WTC11 (cell line): ENCODE measurements at regions not wholly inside any gene's neighbourhood (a gene's known extent, or its start where the extent isn't known, plus 50 kb on each side); places are given as distances from the start of the nearest gene placed in this dataset.

Experiments used
- ATAC-seq: fragments of 200-7000 bp; cut with Tn5 transposase; 2 replicates; pipeline ENCODE4 v1.10.0; 2021; ENCODE audit warnings: mild to moderate bottlenecking, moderate library complexity
- CTCF ChIA-PET: fragments of 300-600 bp; sonication (Branson Sonifier 250); formaldehyde crosslinking; loops from one replicate; lab custom pipeline; 2021; ENCODE audit warnings: antibody characterized with exemption; lab: Charles Lee
- POLR2A ChIA-PET: fragments of 350-600 bp; sonication (Branson Sonifier 250); formaldehyde crosslinking; loops from one replicate; lab custom pipeline; 2021; ENCODE audit warnings: antibody characterized with exemption; lab: Charles Lee
- DNase-seq: peaks from one replicate; pipeline ENCODE4 v3.0.0; 2021; ENCODE audit warnings: low spot score
- H3K27ac Mint-ChIP-seq: 2 replicates; pipeline ENCODE4 v1.8.0; 2021; ENCODE audit warnings: mixed read lengths
- H3K27me3 Mint-ChIP-seq: 2 replicates; pipeline ENCODE4 v1.8.0; 2021; ENCODE audit warnings: low read depth, mild to moderate bottlenecking, moderate library complexity, mixed read lengths
- H3K36me3 Mint-ChIP-seq: 2 replicates; pipeline ENCODE4 v1.8.0; 2021; ENCODE audit warnings: mixed read lengths
- H3K4me1 Mint-ChIP-seq: 2 replicates; pipeline ENCODE4 v1.8.0; 2022; ENCODE audit warnings: mixed read lengths
- H3K4me3 Mint-ChIP-seq: 2 replicates; pipeline ENCODE4 v1.8.0; 2021; ENCODE audit warnings: mild to moderate bottlenecking, moderate library complexity, mixed read lengths
- H3K9me3 Mint-ChIP-seq: 2 replicates; pipeline ENCODE4 v1.8.0; 2021; ENCODE audit warnings: mixed read lengths
- ARID4B ChIP-seq: sonication (generic); formaldehyde crosslinking; IDR thresholded peaks from 2 replicates; pipeline ENCODE4 v1.8.0; 2023; ENCODE audit warnings: missing genetic modification reagents, mild to moderate bottlenecking, borderline replicate concordance
- ATF1 ChIP-seq: sonication (generic); formaldehyde crosslinking; IDR thresholded peaks from 2 replicates; pipeline ENCODE4 v1.8.1; 2023; ENCODE audit warnings: mild to moderate bottlenecking, moderate library complexity, missing genetic modification reagents
- ATF2 ChIP-seq: sonication (generic); formaldehyde crosslinking; IDR thresholded peaks from 2 replicates; pipeline ENCODE4 v1.8.1; 2022; ENCODE audit warnings: low read depth, missing genetic modification reagents, borderline replicate concordance
- CBFB ChIP-seq: sonication (generic); formaldehyde crosslinking; IDR thresholded peaks from 2 replicates; pipeline ENCODE4 v1.8.1; 2022; ENCODE audit warnings: mild to moderate bottlenecking, low read depth, missing genetic modification reagents
- CTCF ChIP-seq: fragments of 200-600 bp; IDR thresholded peaks from 2 replicates; pipeline ENCODE4 v1.8.0; 2022; ENCODE audit warnings: antibody characterized with exemption
- E2F4 ChIP-seq: sonication (generic); formaldehyde crosslinking; IDR thresholded peaks from 2 replicates; pipeline ENCODE4 v1.8.1; 2022; ENCODE audit warnings: low read depth, mild to moderate bottlenecking, moderate library complexity, missing genetic modification reagents, borderline replicate concordance
- ERG ChIP-seq: fragments of 250-450 bp; sonication (Bioruptor Pico); IDR thresholded peaks from 2 replicates; pipeline ENCODE4 v1.8.0; 2021; ENCODE audit warnings: mild to moderate bottlenecking
- FOXP1 ChIP-seq: sonication (generic); formaldehyde crosslinking; IDR thresholded peaks from 2 replicates; pipeline ENCODE4 v1.8.0; 2022; ENCODE audit warnings: missing genetic modification reagents, mild to moderate bottlenecking, moderate library complexity, borderline replicate concordance
- IRF1 ChIP-seq: sonication (generic); formaldehyde crosslinking; IDR thresholded peaks from 2 replicates; pipeline ENCODE4 v1.8.0; 2023; ENCODE audit warnings: missing genetic modification reagents
- NFATC4 ChIP-seq: fragments of 250-450 bp; sonication (Bioruptor Pico); IDR thresholded peaks from 2 replicates; pipeline ENCODE4 v1.9.0; 2021; ENCODE audit warnings: mild to moderate bottlenecking
- NR1H2 ChIP-seq: sonication (generic); formaldehyde crosslinking; IDR thresholded peaks from 2 replicates; pipeline ENCODE4 v1.9.0; 2021; ENCODE audit warnings: mild to moderate bottlenecking, moderate library complexity, missing genetic modification reagents
- RELA ChIP-seq: sonication (generic); formaldehyde crosslinking; IDR thresholded peaks from 2 replicates; pipeline ENCODE4 v1.8.1; 2022; ENCODE audit warnings: missing genetic modification reagents, mild to moderate bottlenecking, borderline replicate concordance
- SMAD4 ChIP-seq: sonication (generic); formaldehyde crosslinking; IDR thresholded peaks from 2 replicates; pipeline ENCODE4 v1.8.0; 2022; ENCODE audit warnings: mild to moderate bottlenecking, missing genetic modification reagents
- TEAD4 ChIP-seq: sonication (generic); formaldehyde crosslinking; IDR thresholded peaks from 2 replicates; pipeline ENCODE4 v1.8.0; 2022; ENCODE audit warnings: mild to moderate bottlenecking, missing genetic modification reagents
- TP53 ChIP-seq: sonication (generic); formaldehyde crosslinking; IDR thresholded peaks from 2 replicates; pipeline ENCODE4 v1.8.1; 2023; ENCODE audit warnings: mild to moderate bottlenecking, missing genetic modification reagents
- ZBTB43 ChIP-seq: sonication (generic); formaldehyde crosslinking; IDR thresholded peaks from 2 replicates; pipeline ENCODE4 v1.8.1; 2023; ENCODE audit warnings: mild to moderate bottlenecking, missing genetic modification reagents
- ZNF138 ChIP-seq: sonication (generic); formaldehyde crosslinking; conservative IDR thresholded peaks from 2 replicates; pipeline ENCODE4 v1.8.1; 2022; ENCODE audit warnings: mild to moderate bottlenecking, moderate library complexity, missing genetic modification reagents
- ZNF396 ChIP-seq: fragments of 250-450 bp; sonication (Bioruptor Pico); IDR thresholded peaks from 2 replicates; pipeline ENCODE4 v1.8.0; 2021; ENCODE audit warnings: mild to moderate bottlenecking, moderate library complexity, borderline replicate concordance
- ZNF423 ChIP-seq: fragments of 250-450 bp; sonication (Bioruptor Pico); IDR thresholded peaks from 2 replicates; pipeline ENCODE4 v2.1.2; 2022; ENCODE audit warnings: mild to moderate bottlenecking, moderate library complexity
- ZNF671 ChIP-seq: fragments of 250-450 bp; sonication (Bioruptor Pico); IDR thresholded peaks from 2 replicates; pipeline ENCODE4 v1.8.0; 2021; ENCODE audit warnings: mild to moderate bottlenecking
- ZSCAN18 ChIP-seq: fragments of 250-450 bp; sonication (Bioruptor Pico); IDR thresholded peaks from 2 replicates; pipeline ENCODE4 v2.1.2; 2022; ENCODE audit warnings: mild to moderate bottlenecking, moderate library complexity

GRCh38 chr3:117118604-117119003, 409.0 kb downstream of the TUSC7 start:
- ATAC-seq (no peak), DNase-seq (no peak)
- Mint-ChIP-seq H3K4me3 (no peak overlapping the region), H3K27me3 (no peaks in the 10 kb centered on the region), H3K36me3 (no peaks in the 10 kb centered on the region), H3K9me3 (no peaks in the 10 kb centered on the region), H3K27ac (no peak overlapping the region), H3K4me1 (peaks cover 34% of the 10 kb centered on the region)
- no peak for TF ChIP-seq ZNF396 (CRISPR knock-in tag)
- no peak for TF ChIP-seq ATF2 (CRISPR knock-in tag)
- TF ChIP-seq NR1H2 (CRISPR knock-in tag) = no peak
- no peak for TF ChIP-seq TP53 (CRISPR knock-in tag)
- no peak for TF ChIP-seq ZNF671 (CRISPR knock-in tag)
- TF ChIP-seq RELA (CRISPR knock-in tag) = no peak
- no peak for TF ChIP-seq ZBTB43 (CRISPR knock-in tag)
- ChIA-PET POLR2A (no interaction called here), CTCF (no interaction called here)

GRCh38 chr3:117120014-117120413, 410.4 kb downstream of the TUSC7 start:
- POLR2A ChIA-PET = no interaction called here
- Mint-ChIP-seq H3K36me3 (no peaks in the 10 kb centered on the region), H3K4me1 (peaks cover 21% of the 10 kb centered on the region), H3K9me3 (no peaks in the 10 kb centered on the region), H3K27me3 (no peaks in the 10 kb centered on the region), H3K4me3 (no peak overlapping the region), H3K27ac (no peak overlapping the region)
- CTCF ChIA-PET = no interaction called here
- TF ChIP-seq TEAD4 (no peak), ZSCAN18 (no peak), CBFB (CRISPR knock-in tag) (no peak), NFATC4 (CRISPR knock-in tag) (no peak), ZNF423 (CRISPR knock-in tag) (no peak), CTCF (no peak), RELA (CRISPR knock-in tag) (no peak), E2F4 (CRISPR knock-in tag) (no peak), ATF1 (CRISPR knock-in tag) (no peak), ERG (CRISPR knock-in tag) (no peak), ARID4B (CRISPR knock-in tag) (no peak), ZNF138 (no peak), TP53 (CRISPR knock-in tag) (no peak), SMAD4 (CRISPR knock-in tag) (no peak), FOXP1 (CRISPR knock-in tag) (no peak), IRF1 (CRISPR knock-in tag) (no peak)
- ATAC-seq (no peak), DNase-seq (no peak)
